Activated CD4-positive, alpha-beta T cell treated with anti-CD3 and anti-CD28 coated beads, Interleukin-2, amount 50 U/mL, for 1 hour (primary cell): ENCODE measurements at regions not wholly inside any gene's neighbourhood (a gene's known extent, or its start where the extent isn't known, plus 50 kb on each side); places are given as distances from the start of the nearest gene placed in this dataset.

ENCODE experiments used
- DNase-seq: peaks from one replicate; pipeline ENCODE4 v3.0.0-alpha.2; 2020

- DNase-seq: no peak
These were observed 219.8 kb upstream of the MYT1L start for GRCh38 chr2:2550856-2551255.

GRCh38 chr2:2547911-2548310 lies 216.8 kb upstream of the MYT1L start:
- DNase-seq: no peak

- DNase-seq: no peak
These were observed 216.4 kb upstream of the MYT1L start for GRCh38 chr2:2547451-2547850.

GRCh38 chr2:2546046-2546445 lies 215.0 kb upstream of the MYT1L start:
- DNase-seq: no peak

- no peak for DNase-seq
These were observed 212.0 kb upstream of the MYT1L start for GRCh38 chr2:2542966-2543611.

GRCh38 chr2:2542316-2542715 lies 211.2 kb upstream of the MYT1L start:
- DNase-seq: no peak

- DNase-seq: no peak
These were observed 209.3 kb upstream of the MYT1L start for GRCh38 chr2:2540406-2540805.

GRCh38 chr2:2536416-2537056 lies 205.5 kb upstream of the MYT1L start:
- DNase-seq: no peak

- DNase-seq: no peak
These were observed 199.3 kb upstream of the MYT1L start for GRCh38 chr2:2530334-2530733.

- DNase-seq: no peak
These were observed 197.8 kb upstream of the MYT1L start for GRCh38 chr2:2528846-2529245.

GRCh38 chr2:2527148-2527547 lies 196.1 kb upstream of the MYT1L start:
- no peak for DNase-seq

GRCh38 chr2:2524348-2524941 lies 193.4 kb upstream of the MYT1L start:
- no peak for DNase-seq

- no peak for DNase-seq
These were observed 192.6 kb upstream of the MYT1L start for GRCh38 chr2:2523461-2524347.

- DNase-seq: no peak
These were observed 189.3 kb upstream of the MYT1L start for GRCh38 chr2:2520401-2520811.

- DNase-seq: no peak
These were observed 188.3 kb upstream of the MYT1L start for GRCh38 chr2:2519381-2519780.

- DNase-seq: no peak
These were observed 186.3 kb upstream of the MYT1L start for GRCh38 chr2:2517399-2517798.

GRCh38 chr2:2516386-2516785 lies 185.3 kb upstream of the MYT1L start:
- no peak for DNase-seq

GRCh38 chr2:2512931-2513330 lies 181.9 kb upstream of the MYT1L start:
- DNase-seq: no peak

GRCh38 chr2:2507417-2507997 lies 176.4 kb upstream of the MYT1L start:
- no peak for DNase-seq

GRCh38 chr2:2506536-2506935 lies 175.5 kb upstream of the MYT1L start:
- no peak for DNase-seq

GRCh38 chr2:2505604-2506003 lies 174.5 kb upstream of the MYT1L start:
- no peak for DNase-seq

GRCh38 chr2:2503864-2504418 lies 172.9 kb upstream of the MYT1L start:
- DNase-seq: no peak

- no peak for DNase-seq
These were observed 171.1 kb upstream of the MYT1L start for GRCh38 chr2:2502201-2502549.
